Esophagus muscularis mucosa (tissue), 4 donors: ENCODE measurements at regions not wholly inside any gene's neighbourhood (a gene's known extent, or its start where the extent isn't known, plus 50 kb on each side); places are given as distances from the start of the nearest gene placed in this dataset.

ENCODE experiments used
- CTCF ChIP-seq, 3 experiments: fragments of 200-600 bp in 2 of 3; fragments of 450-650 bp in 1 of 3; sonication (generic) in 2 of 3; IDR thresholded peaks; one replicate each; pipeline ENCODE4 v1.5.1; 2017 to 2019; ENCODE audit warnings: antibody characterized with exemption in 3 of 3, mild to moderate bottlenecking in 2 of 3, moderate library complexity in 1 of 3
- EP300 ChIP-seq: sonication (generic); formaldehyde crosslinking; IDR thresholded peaks from one replicate; pipeline ENCODE4 v1.6.1; 2017; ENCODE audit warnings: antibody characterized with exemption
- POLR2A ChIP-seq: fragments of 450-650 bp; IDR thresholded peaks from one replicate; pipeline ENCODE4 v1.6.1; 2017; ENCODE audit warnings: antibody characterized with exemption, moderate library complexity, mild to moderate bottlenecking, low read depth
- POLR2AphosphoS5 ChIP-seq, 2 donors: sonication (generic); formaldehyde crosslinking; IDR thresholded peaks; one replicate each; pipeline ENCODE4 v1.6.1; 2017; ENCODE audit warnings: antibody characterized with exemption in 2 of 2

- TF ChIP-seq CTCF (IDR thresholded peaks at IDR 0.05) (no peak), POLR2A (no peak), POLR2AphosphoS5 (IDR thresholded peaks at IDR 0.05) (no peak), EP300 (no peak)
Observed at GRCh38 chr2:19785867-19786266, 115.9 kb downstream of the TTC32 start.
